ENCODE measurements at regions not wholly inside any gene's neighbourhood (a gene's known extent, or its start where the extent isn't known, plus 50 kb on each side); places are given as distances from the start of the nearest gene placed in this dataset.

DNA sequence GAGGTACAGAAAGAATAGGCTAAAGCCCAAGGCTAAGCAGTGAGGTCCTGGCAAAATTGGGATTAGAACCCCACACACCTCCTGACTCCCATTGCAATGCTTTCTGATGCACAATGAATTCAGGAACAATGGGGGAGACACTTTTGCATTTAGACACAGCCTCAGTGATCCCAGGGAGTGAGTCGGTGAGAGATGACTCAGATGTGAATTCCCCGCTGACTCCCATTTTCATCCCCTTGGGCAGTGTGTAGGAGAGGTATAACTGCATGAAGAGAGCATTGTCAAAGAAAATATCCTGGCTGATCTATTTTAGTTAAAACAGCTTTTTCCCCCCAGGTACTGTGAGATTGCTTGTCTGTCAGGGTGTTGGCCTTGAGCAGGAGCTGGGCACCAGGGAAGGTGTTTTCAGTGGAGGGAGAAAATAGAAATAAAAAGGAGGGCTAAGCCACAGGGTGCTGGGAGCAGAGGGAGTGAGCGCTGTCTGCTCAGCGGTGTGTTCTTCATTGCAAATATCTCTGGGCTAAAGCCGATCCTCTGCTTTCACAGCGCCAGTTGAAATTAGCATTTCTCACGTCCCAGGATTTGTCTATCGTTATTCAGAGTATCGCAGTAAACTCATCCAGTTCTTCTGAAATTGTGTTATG is 247.7 kb upstream of the PTBP2 start:
- no peak for DNase-seq

- no peak for DNase-seq
These were observed 246.4 kb upstream of the PTBP2 start for GRCh38 chr1:96474985-96475743.

GRCh38 chr1:96475903-96476302 is 245.7 kb upstream of the PTBP2 start:
- no peak for DNase-seq

DNA sequence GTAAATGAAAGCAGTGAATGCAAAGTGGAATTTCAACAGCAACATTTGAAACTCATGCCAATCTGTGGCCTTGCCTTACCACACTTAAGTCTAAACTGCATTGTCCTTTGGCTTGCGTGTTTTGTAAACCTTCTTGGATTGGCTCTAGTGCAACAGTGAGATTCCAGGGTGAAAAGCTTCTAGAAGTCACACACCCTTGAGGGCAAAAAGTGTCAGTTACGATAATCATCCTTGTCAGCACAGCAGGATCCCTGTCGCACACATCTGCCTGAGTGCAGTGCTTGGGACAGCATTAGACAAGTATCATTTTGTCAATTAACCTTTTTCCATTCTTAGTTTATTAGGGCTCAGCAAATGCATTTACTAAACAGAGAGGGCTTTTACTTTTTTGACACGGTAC is 243.4 kb upstream of the PTBP2 start:
- DNase-seq = no peak

- DNase-seq = no peak
These were observed 240.2 kb upstream of the PTBP2 start for GRCh38 chr1:96481409-96481808.

- DNase-seq = no peak
These were observed 239.0 kb upstream of the PTBP2 start for GRCh38 chr1:96482616-96483015.

DNA sequence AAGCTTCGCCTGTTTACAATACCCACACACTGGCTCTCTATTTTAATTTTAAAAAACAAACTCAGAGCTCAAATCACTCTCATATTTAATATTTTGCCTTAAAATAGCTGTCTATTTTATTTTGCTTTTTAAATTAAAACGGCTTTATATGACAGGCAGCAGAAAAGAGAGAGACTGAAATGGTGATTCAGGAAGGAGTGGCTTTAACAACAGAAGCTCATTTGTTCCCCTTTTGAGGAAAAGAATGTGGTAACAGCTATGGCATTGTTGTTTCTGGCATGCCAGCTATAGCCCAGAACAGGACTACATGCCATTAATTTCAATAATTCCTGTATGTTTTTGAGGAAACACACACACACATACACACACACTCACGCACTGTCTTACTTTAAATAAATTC is 234.2 kb upstream of the PTBP2 start:
- no peak for DNase-seq

GRCh38 chr1:96487971-96488370 is 233.6 kb upstream of the PTBP2 start:
- no peak for DNase-seq

GRCh38 chr1:96488777-96489176 is 232.8 kb upstream of the PTBP2 start:
- no peak for DNase-seq

DNA sequence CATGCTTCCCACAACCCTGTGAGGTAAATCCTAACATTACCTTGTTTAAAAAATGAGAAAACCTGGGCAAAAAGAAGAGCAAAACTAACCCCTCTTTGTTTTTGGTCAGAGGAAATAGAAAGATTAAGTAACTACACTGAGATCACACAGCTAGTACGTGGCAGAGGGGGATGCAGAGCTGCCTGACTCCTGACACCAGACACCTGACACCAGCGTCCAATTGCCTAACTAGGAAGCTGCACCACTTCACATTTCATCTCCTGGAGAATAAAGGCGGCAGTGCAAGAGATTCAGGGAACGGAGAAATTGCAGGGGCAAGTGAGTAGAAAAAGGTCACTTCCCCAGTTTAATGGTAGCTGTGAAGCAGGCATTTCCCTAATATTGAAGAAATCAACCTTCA is 229.3 kb upstream of the PTBP2 start:
- no peak for DNase-seq

DNA sequence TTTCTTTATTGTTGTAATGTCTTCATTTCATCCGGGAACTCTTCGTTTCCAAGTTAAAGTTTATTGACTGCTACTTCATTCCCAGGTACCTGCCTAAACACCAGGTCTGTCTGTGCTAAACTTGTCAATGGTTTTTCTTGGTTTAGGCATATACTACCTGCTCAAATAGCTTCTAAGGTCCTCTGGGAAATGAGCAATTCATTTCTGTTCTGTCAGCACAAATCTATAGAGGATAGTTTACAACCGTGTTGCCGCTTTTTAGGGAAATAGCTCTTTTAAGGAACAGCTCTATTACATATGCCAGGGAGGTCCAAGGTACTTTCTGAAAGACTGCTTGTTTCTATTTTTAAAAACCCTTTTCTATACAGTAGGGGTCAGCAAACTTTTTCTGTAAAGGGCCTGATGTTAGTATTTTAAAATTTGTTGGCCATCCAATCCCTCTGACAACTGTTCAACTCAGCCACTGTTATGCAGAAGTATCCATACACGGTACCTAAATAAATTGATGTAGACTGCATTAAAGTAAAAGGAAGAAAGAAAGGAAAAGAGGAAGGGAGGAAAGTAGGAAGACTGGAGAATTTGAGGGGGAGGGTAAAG is 222.7 kb upstream of the PTBP2 start:
- DNase-seq = no peak

DNA sequence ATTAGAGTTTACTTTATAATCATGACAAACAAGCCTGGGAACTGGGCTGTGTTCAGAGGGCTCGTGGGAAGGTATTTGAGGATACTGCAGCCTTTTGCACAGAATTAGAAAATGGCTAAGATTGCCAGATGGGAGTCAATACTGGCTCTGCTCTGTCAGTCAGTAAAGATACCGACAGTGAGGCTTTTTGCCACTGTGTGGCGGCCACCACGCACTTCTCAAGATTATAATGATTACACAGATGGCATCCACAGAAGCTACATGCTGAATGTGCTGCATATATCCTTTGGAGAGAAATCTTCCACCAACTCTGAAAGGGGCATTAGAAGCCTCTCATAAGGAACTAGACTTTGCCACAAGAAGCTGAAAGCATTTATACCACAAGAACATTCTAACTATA is 213.4 kb upstream of the PTBP2 start:
- no peak for DNase-seq

- no peak for DNase-seq
These were observed 212.2 kb upstream of the PTBP2 start for GRCh38 chr1:96509339-96509738.

- no peak for DNase-seq
These were observed 211.6 kb upstream of the PTBP2 start for GRCh38 chr1:96509951-96510350.

DNA sequence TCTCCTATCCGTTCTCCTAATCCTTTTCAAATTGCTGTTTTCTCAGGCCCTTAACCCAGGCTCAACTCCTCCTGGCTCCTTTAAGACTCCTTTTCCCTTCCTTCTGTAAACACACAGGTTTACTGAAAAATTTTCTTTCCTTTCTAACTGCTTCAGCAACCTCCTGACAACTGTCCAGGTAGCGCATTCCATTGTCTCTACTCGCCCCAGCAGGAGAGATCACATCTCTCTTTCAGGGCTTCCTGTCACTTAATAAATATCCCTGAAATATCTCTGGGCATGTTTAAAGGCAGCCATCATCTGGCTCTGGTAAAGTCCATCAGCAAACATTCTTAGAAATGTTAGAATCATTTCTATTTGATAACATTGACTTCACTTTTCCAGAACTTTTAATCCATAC is 211.2 kb upstream of the PTBP2 start:
- DNase-seq = no peak

DNA sequence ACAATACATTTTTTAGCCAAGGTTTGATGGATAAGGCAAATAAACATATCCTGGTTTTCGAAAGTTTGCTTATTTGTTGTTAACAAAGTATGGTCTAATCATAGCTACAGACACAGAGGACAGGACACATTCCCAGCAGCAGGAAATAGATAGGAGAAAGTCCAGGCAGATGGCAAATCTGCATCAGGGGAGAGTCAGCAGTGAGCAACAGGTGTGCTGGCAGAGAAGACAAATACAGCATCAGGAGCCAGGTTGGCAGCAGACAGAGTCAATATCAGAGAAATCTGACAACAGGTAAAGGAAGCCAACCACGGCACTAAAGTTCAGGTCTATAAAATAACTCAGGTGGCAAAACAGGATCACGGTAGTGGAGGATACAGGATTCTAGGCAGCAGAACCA is 210.7 kb upstream of the PTBP2 start:
- DNase-seq = no peak

- no peak for DNase-seq
These were observed 208.4 kb upstream of the PTBP2 start for GRCh38 chr1:96513136-96513535.

- DNase-seq = no peak
These were observed 206.2 kb upstream of the PTBP2 start for GRCh38 chr1:96515430-96515829.

DNA sequence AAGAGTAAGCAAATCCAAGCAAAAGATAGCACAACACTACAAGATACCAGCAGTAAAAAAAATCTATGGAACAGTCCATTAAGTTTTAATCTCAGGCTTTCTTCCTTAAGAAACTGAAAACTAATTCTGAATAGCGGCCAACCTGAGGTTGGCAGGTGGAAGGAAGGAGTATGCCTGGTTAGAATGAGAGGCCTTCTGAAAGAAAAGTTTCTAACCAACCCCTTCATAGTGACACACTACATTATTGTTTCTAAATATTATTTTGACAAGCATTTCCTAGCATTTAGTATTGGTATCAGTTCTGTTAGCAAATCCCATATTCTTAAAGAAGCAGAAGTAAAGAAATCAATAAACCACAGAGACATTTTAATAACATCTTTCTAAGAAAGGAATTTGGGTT is 205.7 kb upstream of the PTBP2 start:
- no peak for DNase-seq

- no peak for DNase-seq
These were observed 201.6 kb upstream of the PTBP2 start for GRCh38 chr1:96519851-96520578.

DNA sequence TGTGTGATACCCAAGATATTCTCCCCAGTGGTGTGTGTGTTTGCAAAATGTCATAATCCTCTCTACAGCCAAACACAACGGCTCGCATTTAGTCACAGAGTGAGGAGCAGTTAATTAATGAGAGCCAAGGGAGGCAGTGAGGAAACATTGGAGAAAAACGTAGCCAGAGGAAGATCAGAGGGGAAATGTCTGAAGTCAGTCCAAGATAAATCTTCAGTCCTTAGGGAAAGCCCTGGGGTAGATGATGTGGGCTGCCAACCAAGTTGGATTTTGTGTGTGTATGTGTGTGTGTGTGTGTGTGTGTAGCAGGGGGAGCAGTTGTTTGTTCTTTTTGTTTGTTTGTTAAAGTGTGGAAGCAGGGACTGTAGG is 201.0 kb upstream of the PTBP2 start:
- DNase-seq = no peak

DNA sequence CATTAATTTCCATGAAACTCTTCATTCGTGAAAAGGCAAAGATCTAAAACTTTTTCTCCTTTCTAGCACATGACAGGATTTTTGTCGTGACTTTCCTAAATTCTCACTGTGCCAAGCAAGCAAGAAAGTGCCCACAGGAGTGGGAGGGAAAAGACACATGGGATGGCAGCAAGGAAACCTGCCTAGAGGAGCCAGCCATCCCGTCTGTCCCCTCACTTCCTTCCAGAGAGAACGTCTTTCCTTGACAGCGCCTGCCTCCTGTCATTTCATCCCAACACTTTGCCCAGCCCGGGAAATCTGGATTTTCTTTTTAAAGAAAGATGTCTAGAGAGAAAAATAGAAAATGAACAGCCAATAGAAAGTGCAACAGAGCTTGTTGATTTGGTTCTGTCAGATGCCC is 200.6 kb upstream of the PTBP2 start:
- DNase-seq = no peak

- DNase-seq = no peak
These were observed 199.4 kb upstream of the PTBP2 start for GRCh38 chr1:96521994-96522760.

Data from GDM1 (cell line).